ENCODE measurements at regions not wholly inside any gene's neighbourhood (a gene's known extent, or its start where the extent isn't known, plus 50 kb on each side); places are given as distances from the start of the nearest gene placed in this dataset.

DNA sequence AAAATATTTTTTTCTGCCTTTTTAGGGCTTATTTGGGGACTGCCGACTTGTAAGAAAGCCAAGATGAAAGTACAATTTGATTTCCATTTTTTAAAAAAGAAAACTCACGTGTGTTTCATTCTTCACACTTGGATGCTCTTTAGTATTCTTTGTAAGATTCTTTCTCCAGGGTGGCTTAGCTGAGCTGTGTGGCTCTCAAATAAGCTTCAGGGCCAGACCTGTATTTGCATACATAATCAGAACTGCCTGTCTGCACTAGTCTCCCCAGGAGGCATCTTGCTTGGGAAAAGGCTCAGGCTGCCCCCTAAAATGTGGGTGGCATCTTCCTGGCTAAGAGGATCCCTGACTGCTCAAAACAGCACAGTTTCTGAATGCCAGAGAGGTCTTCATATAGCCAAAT is 498.4 kb downstream of the MID1IP1 start:
- Histone ChIP-seq H3K27me3 (ENCODE audit: control insufficient read depth, insufficient read depth, low read length, poor library complexity, severe bottlenecking) (no peaks in the 10 kb centered on the region), H3K27ac (ENCODE audit: low read depth, low read length) (no peak overlapping the region), H3K9me3 (ENCODE audit: control insufficient read depth, low read length) (peaks cover 24% of the 10 kb centered on the region), H3K4me3 (ENCODE audit: low read length) (no peak overlapping the region), H3K4me1 (ENCODE audit: control insufficient read depth, insufficient read depth, low read length) (no peaks in the 10 kb centered on the region), H3K36me3 (ENCODE audit: control insufficient read depth, insufficient read depth, low read length) (no peaks in the 10 kb centered on the region), H3K9ac (ENCODE audit: extremely low read depth, low read length, poor library complexity, severe bottlenecking) (no peak overlapping the region)
- H3K4me3 Mint-ChIP-seq = no peak overlapping the region
- H3K4me1 Mint-ChIP-seq = no peaks in the 10 kb centered on the region
- H3K27me3 Mint-ChIP-seq (ENCODE audit: insufficient read depth) = no peaks in the 10 kb centered on the region
- H3K9me3 Mint-ChIP-seq = peaks cover 82% of the 10 kb centered on the region
- 94 to 100% methylated on average over 1 to 2 of the region's 2 CpGs for WGBS, 2 experiments (ENCODE audit: insufficient coverage in 1 of 2, insufficient read length in 1 of 2)
- H3K27ac Mint-ChIP-seq = no peak overlapping the region
- no peak for DNase-seq
- TF ChIP-seq, protein P1, sequence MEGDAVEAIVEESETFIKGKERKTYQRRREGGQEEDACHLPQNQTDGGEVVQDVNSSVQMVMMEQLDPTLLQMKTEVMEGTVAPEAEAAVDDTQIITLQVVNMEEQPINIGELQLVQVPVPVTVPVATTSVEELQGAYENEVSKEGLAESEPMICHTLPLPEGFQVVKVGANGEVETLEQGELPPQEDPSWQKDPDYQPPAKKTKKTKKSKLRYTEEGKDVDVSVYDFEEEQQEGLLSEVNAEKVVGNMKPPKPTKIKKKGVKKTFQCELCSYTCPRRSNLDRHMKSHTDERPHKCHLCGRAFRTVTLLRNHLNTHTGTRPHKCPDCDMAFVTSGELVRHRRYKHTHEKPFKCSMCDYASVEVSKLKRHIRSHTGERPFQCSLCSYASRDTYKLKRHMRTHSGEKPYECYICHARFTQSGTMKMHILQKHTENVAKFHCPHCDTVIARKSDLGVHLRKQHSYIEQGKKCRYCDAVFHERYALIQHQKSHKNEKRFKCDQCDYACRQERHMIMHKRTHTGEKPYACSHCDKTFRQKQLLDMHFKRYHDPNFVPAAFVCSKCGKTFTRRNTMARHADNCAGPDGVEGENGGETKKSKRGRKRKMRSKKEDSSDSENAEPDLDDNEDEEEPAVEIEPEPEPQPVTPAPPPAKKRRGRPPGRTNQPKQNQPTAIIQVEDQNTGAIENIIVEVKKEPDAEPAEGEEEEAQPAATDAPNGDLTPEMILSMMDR (conservative IDR thresholded peaks at IDR 0.05) = no peak
- H3K36me3 Mint-ChIP-seq (ENCODE audit: low read depth) = no peaks in the 10 kb centered on the region

DNA sequence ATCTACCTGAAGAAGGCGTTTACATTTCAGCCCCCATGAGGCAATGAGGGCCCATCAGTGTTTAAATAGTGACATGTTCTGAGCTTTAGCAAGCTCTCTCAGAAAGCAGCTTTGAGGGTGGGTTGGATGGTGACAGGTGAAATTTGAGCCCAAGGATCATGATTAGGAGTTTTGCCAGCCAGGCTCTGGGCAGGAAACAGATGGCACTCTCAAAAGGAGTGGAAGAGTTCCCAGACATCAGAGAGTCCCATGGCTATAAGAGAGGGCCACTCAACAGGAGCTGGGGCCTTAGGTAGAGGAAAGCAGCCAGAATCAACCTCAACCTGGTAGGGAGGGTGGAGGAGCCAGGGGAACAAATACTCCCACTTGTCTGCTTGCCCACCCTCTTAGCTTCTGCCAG is 499.8 kb downstream of the MID1IP1 start:
- no peak overlapping the region for H3K4me3 ChIP-seq (ENCODE audit: low read length)
- Mint-ChIP-seq H3K27ac (no peak overlapping the region), H3K4me1 (no peaks in the 10 kb centered on the region), H3K4me3 (no peak overlapping the region), H3K36me3 (ENCODE audit: low read depth) (no peaks in the 10 kb centered on the region), H3K27me3 (ENCODE audit: insufficient read depth) (no peaks in the 10 kb centered on the region), H3K9me3 (peaks cover 83% of the 10 kb centered on the region)
- H3K36me3 ChIP-seq (ENCODE audit: control insufficient read depth, insufficient read depth, low read length) = no peaks in the 10 kb centered on the region
- H3K9ac ChIP-seq (ENCODE audit: extremely low read depth, low read length, poor library complexity, severe bottlenecking) = no peak overlapping the region
- no peak overlapping the region for H3K27ac ChIP-seq (ENCODE audit: low read depth, low read length)
- no peak for DNase-seq
- TF ChIP-seq, protein P1 (conservative IDR thresholded peaks at IDR 0.05) = no peak
- 86% methylated on average over 1 of the region's 1 CpG; no CpG with 5 or more reads in 1 of the 2 experiments for WGBS, 2 experiments (ENCODE audit: insufficient coverage in 1 of 2, insufficient read length in 1 of 2)
- H3K4me1 ChIP-seq (ENCODE audit: control insufficient read depth, insufficient read depth, low read length) = no peaks in the 10 kb centered on the region
- no peaks in the 10 kb centered on the region for H3K27me3 ChIP-seq (ENCODE audit: control insufficient read depth, insufficient read depth, low read length, poor library complexity, severe bottlenecking)
- peaks cover 23% of the 10 kb centered on the region for H3K9me3 ChIP-seq (ENCODE audit: control insufficient read depth, low read length)

DNA sequence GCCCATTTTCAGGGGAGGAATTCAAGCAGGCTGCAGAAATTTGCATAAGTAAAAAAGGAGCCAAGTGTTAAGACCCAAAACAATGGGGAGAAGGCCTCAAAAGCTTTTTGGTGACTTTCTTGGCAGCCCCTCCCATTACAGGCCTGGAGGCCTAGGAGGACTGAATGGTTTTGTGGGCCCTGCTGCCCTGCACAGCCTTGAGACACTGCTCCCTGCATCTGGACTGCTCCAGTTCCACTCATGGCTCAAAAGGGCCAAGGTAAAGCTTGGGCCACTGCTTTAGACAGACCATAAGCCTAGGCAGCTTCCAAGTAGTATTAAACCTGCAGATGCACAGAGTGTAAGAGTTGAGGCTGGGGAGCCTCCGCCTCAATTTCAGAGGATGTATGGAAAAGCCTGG is 501.6 kb downstream of the MID1IP1 start:
- H3K4me3 Mint-ChIP-seq = no peak overlapping the region
- Histone ChIP-seq H3K9ac (ENCODE audit: extremely low read depth, low read length, poor library complexity, severe bottlenecking) (no peak overlapping the region), H3K4me1 (ENCODE audit: control insufficient read depth, insufficient read depth, low read length) (no peaks in the 10 kb centered on the region), H3K27me3 (ENCODE audit: control insufficient read depth, insufficient read depth, low read length, poor library complexity, severe bottlenecking) (no peaks in the 10 kb centered on the region), H3K4me3 (ENCODE audit: low read length) (no peak overlapping the region), H3K36me3 (ENCODE audit: control insufficient read depth, insufficient read depth, low read length) (no peaks in the 10 kb centered on the region), H3K9me3 (ENCODE audit: control insufficient read depth, low read length) (peaks cover 18% of the 10 kb centered on the region), H3K27ac (ENCODE audit: low read depth, low read length) (no peak overlapping the region)
- 90% methylated on average over 1 of the region's 1 CpG; no CpG with 5 or more reads in 1 of the 2 experiments for WGBS, 2 experiments (ENCODE audit: insufficient coverage in 1 of 2, insufficient read length in 1 of 2)
- TF ChIP-seq, protein P1 (conservative IDR thresholded peaks at IDR 0.05) = no peak
- H3K27me3 Mint-ChIP-seq (ENCODE audit: insufficient read depth) = no peaks in the 10 kb centered on the region
- H3K9me3 Mint-ChIP-seq = peaks cover 93% of the 10 kb centered on the region
- H3K27ac Mint-ChIP-seq = no peak overlapping the region
- no peaks in the 10 kb centered on the region for H3K36me3 Mint-ChIP-seq (ENCODE audit: low read depth)
- no peak for DNase-seq
- no peaks in the 10 kb centered on the region for H3K4me1 Mint-ChIP-seq

Measured in endodermal cell (in vitro differentiated cells).